Neural cell (in vitro differentiated cells): ENCODE measurements at regions not wholly inside any gene's neighbourhood (a gene's known extent, or its start where the extent isn't known, plus 50 kb on each side); places are given as distances from the start of the nearest gene placed in this dataset.

Experiments used
- H2AFZ ChIP-seq: fragments of 200-600, 300-800 bp; sonication (generic), shearing (Covaris generic); 2 replicates; pipeline ENCODE4 v1.6.0; 2014; ENCODE audit warnings: low read depth, mild to moderate bottlenecking, antibody characterized with exemption, low read length, moderate library complexity
- H3F3A ChIP-seq: fragments of 200-600 bp; shearing (Covaris generic); 2 replicates; pipeline ENCODE4 v1.6.1; 2016; ENCODE audit warnings: mild to moderate bottlenecking, moderate library complexity, mixed read lengths, antibody characterized with exemption, low read length; ENCODE audit not compliant: insufficient read depth, poor library complexity, severe bottlenecking
- H3K27ac ChIP-seq: fragments of 200-600, 300-800 bp; sonication (generic), shearing (Covaris generic); 2 replicates; pipeline ENCODE4 v1.5.1; 2014; ENCODE audit warnings: mild to moderate bottlenecking, low read length, moderate library complexity
- H3K27me3 ChIP-seq: fragments of 300-800, 200-600 bp; sonication (generic), shearing (Covaris generic); 2 replicates; pipeline ENCODE4 v1.6.0; 2014; ENCODE audit warnings: mild to moderate bottlenecking, low read depth, low read length, moderate library complexity; ENCODE audit not compliant: insufficient read depth
- H3K36me3 ChIP-seq: fragments of 300-800, 200-600 bp; sonication (generic), shearing (Covaris generic); 2 replicates; pipeline ENCODE4 v1.5.1; 2014; ENCODE audit warnings: mild to moderate bottlenecking, antibody characterized with exemption, low read length, moderate library complexity; ENCODE audit not compliant: insufficient read depth
- H3K4me2 ChIP-seq: fragments of 300-800, 200-600 bp; sonication (generic), shearing (Covaris generic); 2 replicates; pipeline ENCODE4 v1.6.0; 2014; ENCODE audit warnings: mild to moderate bottlenecking, low read length
- H3K4me3 ChIP-seq: fragments of 300-800, 200-600 bp; sonication (generic), shearing (Covaris generic); 2 replicates; pipeline ENCODE4 v1.5.1; 2014; ENCODE audit warnings: mild to moderate bottlenecking, low read length, moderate library complexity
- H3K79me2 ChIP-seq: fragments of 200-600 bp; shearing (Covaris generic); replicated peaks from 2 replicates; pipeline ENCODE4 v1.6.0; 2014; ENCODE audit warnings: mild to moderate bottlenecking, low read length, moderate library complexity; ENCODE audit not compliant: insufficient read depth
- H3K9ac ChIP-seq: fragments of 300-800, 200-600 bp; sonication (generic), shearing (Covaris generic); 2 replicates; pipeline ENCODE4 v1.6.1; 2016; ENCODE audit warnings: mild to moderate bottlenecking, low read length, mixed read lengths
- H3K9me2 ChIP-seq: fragments of 200-600 bp; shearing (Covaris generic); 2 replicates; pipeline ENCODE4 v1.6.1; 2016; ENCODE audit warnings: mild to moderate bottlenecking, low read length, mixed read lengths; ENCODE audit not compliant: insufficient read depth
- H3K9me3 ChIP-seq: fragments of 200-600, 300-800 bp; sonication (generic), shearing (Covaris generic); 2 replicates; pipeline ENCODE4 v1.6.1; 2016; ENCODE audit warnings: mild to moderate bottlenecking, mixed run types, low read length, moderate library complexity, mixed read lengths
- H4K20me1 ChIP-seq: fragments of 200-600 bp; shearing (Covaris generic); 2 replicates; pipeline ENCODE4 v1.6.1; 2016; ENCODE audit warnings: mild to moderate bottlenecking, mixed run types; ENCODE audit not compliant: insufficient read depth
- CTCF ChIP-seq: fragments of 450-650 bp; IDR thresholded peaks from 2 replicates; pipeline ENCODE4 v1.5.1; 2014; ENCODE audit warnings: antibody characterized with exemption, mild to moderate bottlenecking, moderate library complexity; ENCODE audit not compliant: poor library complexity, severe bottlenecking
- EP300 ChIP-seq: fragments of 450-650 bp; conservative IDR thresholded peaks from 2 replicates; pipeline ENCODE4 v1.6.1; 2014; ENCODE audit warnings: antibody characterized with exemption, mild to moderate bottlenecking, moderate library complexity; ENCODE audit not compliant: poor library complexity, severe bottlenecking
- EZH2 ChIP-seq: fragments of 200-600, 300-800 bp; shearing (Covaris generic), sonication (generic); IDR thresholded peaks from 2 replicates; pipeline ENCODE4 v1.6.1; 2014; ENCODE audit warnings: antibody characterized with exemption, low read length, borderline replicate concordance, mild to moderate bottlenecking; ENCODE audit not compliant: insufficient read depth, poor library complexity, severe bottlenecking
- MXI1 ChIP-seq: fragments of 450-650 bp; conservative IDR thresholded peaks from 2 replicates; pipeline ENCODE4 v1.6.1; 2014; ENCODE audit warnings: antibody characterized with exemption, mild to moderate bottlenecking; ENCODE audit not compliant: poor library complexity, severe bottlenecking
- POLR2AphosphoS5 ChIP-seq: IDR thresholded peaks from 2 replicates; pipeline ENCODE4 v1.6.1; 2012
- RAD21 ChIP-seq: fragments of 450-650 bp; conservative IDR thresholded peaks from 2 replicates; pipeline ENCODE4 v1.6.1; 2014; ENCODE audit warnings: antibody characterized with exemption, mild to moderate bottlenecking, moderate library complexity
- SMC3 ChIP-seq: fragments of 450-650 bp; conservative IDR thresholded peaks from 2 replicates; pipeline ENCODE4 v1.6.1; 2014; ENCODE audit warnings: antibody characterized with exemption, mild to moderate bottlenecking, moderate library complexity; ENCODE audit not compliant: poor library complexity
- TAF1 ChIP-seq: IDR thresholded peaks from 2 replicates; pipeline ENCODE4 v1.6.1; 2012; ENCODE audit warnings: low read depth
- TF ChIP-seq, protein P1 (sequence below): IDR thresholded peaks from 2 replicates; pipeline ENCODE4 v1.6.1; 2012; ENCODE audit warnings: borderline replicate concordance

DNA sequence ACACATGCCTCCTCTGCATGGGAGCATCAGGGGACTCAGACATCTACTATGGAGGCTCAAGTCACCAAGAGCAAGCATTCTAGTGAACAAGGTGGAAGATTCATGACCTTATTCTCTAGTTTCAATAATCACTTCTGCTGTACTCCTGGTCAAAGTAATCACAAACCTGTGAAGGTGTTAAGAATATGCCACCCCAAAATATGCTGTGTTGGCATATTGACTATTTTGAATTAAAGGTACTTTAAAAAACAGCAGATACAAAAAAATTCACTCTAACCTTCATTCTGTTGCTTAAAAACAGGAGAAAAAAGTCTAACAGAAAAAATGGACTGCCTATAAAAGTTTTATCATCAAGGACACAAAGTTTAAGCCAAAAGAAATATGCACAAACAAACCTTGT, 607.8 kb upstream of the TYRP1 start:
- no peak for TF ChIP-seq SMC3
- no peak for TF ChIP-seq EP300
- TF ChIP-seq CTCF, result no peak
- no peak for TF ChIP-seq TAF1
- TF ChIP-seq EZH2, result no peak
- TF ChIP-seq RAD21, result no peak
- no peak for TF ChIP-seq POLR2AphosphoS5
- TF ChIP-seq MXI1, result no peak
- TF ChIP-seq, protein P1, sequence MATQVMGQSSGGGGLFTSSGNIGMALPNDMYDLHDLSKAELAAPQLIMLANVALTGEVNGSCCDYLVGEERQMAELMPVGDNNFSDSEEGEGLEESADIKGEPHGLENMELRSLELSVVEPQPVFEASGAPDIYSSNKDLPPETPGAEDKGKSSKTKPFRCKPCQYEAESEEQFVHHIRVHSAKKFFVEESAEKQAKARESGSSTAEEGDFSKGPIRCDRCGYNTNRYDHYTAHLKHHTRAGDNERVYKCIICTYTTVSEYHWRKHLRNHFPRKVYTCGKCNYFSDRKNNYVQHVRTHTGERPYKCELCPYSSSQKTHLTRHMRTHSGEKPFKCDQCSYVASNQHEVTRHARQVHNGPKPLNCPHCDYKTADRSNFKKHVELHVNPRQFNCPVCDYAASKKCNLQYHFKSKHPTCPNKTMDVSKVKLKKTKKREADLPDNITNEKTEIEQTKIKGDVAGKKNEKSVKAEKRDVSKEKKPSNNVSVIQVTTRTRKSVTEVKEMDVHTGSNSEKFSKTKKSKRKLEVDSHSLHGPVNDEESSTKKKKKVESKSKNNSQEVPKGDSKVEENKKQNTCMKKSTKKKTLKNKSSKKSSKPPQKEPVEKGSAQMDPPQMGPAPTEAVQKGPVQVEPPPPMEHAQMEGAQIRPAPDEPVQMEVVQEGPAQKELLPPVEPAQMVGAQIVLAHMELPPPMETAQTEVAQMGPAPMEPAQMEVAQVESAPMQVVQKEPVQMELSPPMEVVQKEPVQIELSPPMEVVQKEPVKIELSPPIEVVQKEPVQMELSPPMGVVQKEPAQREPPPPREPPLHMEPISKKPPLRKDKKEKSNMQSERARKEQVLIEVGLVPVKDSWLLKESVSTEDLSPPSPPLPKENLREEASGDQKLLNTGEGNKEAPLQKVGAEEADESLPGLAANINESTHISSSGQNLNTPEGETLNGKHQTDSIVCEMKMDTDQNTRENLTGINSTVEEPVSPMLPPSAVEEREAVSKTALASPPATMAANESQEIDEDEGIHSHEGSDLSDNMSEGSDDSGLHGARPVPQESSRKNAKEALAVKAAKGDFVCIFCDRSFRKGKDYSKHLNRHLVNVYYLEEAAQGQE, result no peak
- H3K79me2 ChIP-seq, result no peaks in the 10 kb centered on the region

DNA sequence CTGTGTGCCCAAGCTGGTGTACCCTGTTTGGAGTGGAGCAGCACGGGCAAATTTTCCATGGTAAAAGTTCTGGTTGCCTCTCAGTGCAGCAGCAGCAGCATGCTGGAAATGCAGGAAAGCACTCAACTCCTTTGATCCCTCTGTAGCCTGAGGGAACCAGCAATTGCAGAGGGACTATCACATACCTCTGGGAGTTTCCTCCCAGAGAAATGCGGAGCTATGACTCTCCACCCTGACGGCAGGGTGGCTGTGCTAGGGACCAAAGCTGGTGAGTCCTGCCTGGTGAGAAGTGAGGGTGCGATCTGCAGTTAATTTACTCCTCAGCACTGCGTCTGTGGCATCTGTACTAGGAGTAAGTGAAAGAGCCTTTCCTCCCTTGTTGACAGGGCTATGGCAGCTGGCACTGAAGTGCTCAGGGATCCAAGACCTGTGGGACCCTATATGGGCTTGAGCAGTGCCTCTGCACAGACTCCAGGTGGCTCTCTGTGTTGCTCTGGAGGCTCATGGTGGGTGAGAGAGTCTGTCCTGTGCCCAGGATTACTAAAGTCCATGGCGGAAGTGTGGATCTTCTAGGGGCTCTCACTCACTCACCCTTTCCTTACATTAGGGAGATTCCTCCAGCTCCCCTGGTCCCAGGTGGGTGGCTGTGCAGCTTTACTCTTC, 601.2 kb upstream of the TYRP1 start:
- Histone ChIP-seq H4K20me1 (no peaks in the 10 kb centered on the region), H3K4me2 (no peak overlapping the region), H3K27ac (no peak overlapping the region), H3K9ac (no peak overlapping the region), H3F3A (no peaks in the 10 kb centered on the region), H3K4me3 (no peak overlapping the region), H2AFZ (no peak overlapping the region), H3K9me2 (no peaks in the 10 kb centered on the region), H3K79me2 (no peaks in the 10 kb centered on the region), H3K36me3 (no peaks in the 10 kb centered on the region), H3K9me3 (no peaks in the 10 kb centered on the region), H3K27me3 (no peaks in the 10 kb centered on the region)
- TF ChIP-seq RAD21 (no peak), EP300 (no peak), POLR2AphosphoS5 (no peak), TAF1 (no peak), CTCF (no peak), MXI1 (no peak), EZH2 (no peak), SMC3 (no peak)
- TF ChIP-seq, protein P1, result no peak

More for the DNA sequence above, 607.8 kb upstream of the TYRP1 start:
- no peaks in the 10 kb centered on the region for H3K9me3 ChIP-seq
- H3K9me2 ChIP-seq, result no peaks in the 10 kb centered on the region
- no peak overlapping the region for H3K27ac ChIP-seq
- H2AFZ ChIP-seq, result no peak overlapping the region
- H3F3A ChIP-seq, result no peaks in the 10 kb centered on the region
- no peaks in the 10 kb centered on the region for H3K27me3 ChIP-seq
- H3K4me2 ChIP-seq, result no peak overlapping the region
- no peak overlapping the region for H3K9ac ChIP-seq
- H3K36me3 ChIP-seq, result no peaks in the 10 kb centered on the region
- no peak overlapping the region for H3K4me3 ChIP-seq
- no peaks in the 10 kb centered on the region for H4K20me1 ChIP-seq
